Activated T-helper 1 cell treated with anti-CD3 and anti-CD28 coated beads, Interleukin-12 subunit alpha, Interleukin-12 subunit beta, Interleukin-2, Interleukin-4 antibody, amounts not matched to agents 30 ng/mL and 10 ng/mL and 1 ng/mL, durations not matched to agents 14 hours and 24 hours and 36 hours (primary cell): ENCODE measurements at regions not wholly inside any gene's neighbourhood (a gene's known extent, or its start where the extent isn't known, plus 50 kb on each side); places are given as distances from the start of the nearest gene placed in this dataset.
"Not testable (repeated sequence)": the region's sequence is repeated elsewhere in the genome, so short reads cannot be mapped to it uniquely, and the experiment has no call there.

Experiments used
- DNase-seq: peaks from one replicate; pipeline ENCODE4 v3.0.0; 2021; ENCODE audit warnings: low spot score
- H3K27ac Mint-ChIP-seq: one replicate; pipeline ENCODE4 v1.8.0; 2021; ENCODE audit warnings: mild to moderate bottlenecking, mixed read lengths
- H3K27me3 Mint-ChIP-seq: one replicate; pipeline ENCODE4 v1.8.0; 2022; ENCODE audit warnings: mild to moderate bottlenecking, moderate library complexity, mixed read lengths; ENCODE audit not compliant: insufficient read depth
- H3K36me3 Mint-ChIP-seq: one replicate; pipeline ENCODE4 v1.8.0; 2021; ENCODE audit warnings: low read depth, mixed read lengths
- H3K4me1 Mint-ChIP-seq: one replicate; pipeline ENCODE4 v1.8.0; 2021; ENCODE audit warnings: low read depth, mixed read lengths
- H3K4me3 Mint-ChIP-seq: one replicate; pipeline ENCODE4 v1.8.0; 2021; ENCODE audit warnings: mild to moderate bottlenecking, moderate library complexity, mixed read lengths
- H3K9me3 Mint-ChIP-seq: one replicate; pipeline ENCODE4 v1.8.0; 2021; ENCODE audit warnings: mixed read lengths
- intact Hi-C: fragments of 100-400 bp; cut with micrococcal nuclease; formaldehyde crosslinking; loops from one replicate; pipeline ENCODE4 v1.15.1; 2024

DNA sequence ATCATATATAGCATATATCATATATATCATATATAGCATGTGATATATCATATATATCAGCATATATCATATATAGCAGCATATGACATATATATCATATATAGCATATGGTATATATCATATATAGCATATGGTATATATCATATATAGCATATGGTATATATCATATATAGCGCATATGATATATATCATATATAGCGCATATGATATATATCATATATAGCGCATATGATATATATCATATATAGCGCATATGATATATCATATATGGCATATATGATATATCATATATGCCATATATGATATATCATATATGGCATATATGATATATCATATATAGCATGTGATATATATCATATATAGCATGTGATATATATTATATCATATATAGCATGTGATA is 680.4 kb upstream of the HS3ST1 start:
- intact Hi-C loops, DNase-seq, H3K27ac Mint-ChIP-seq, H3K4me3 Mint-ChIP-seq, H3K27me3 Mint-ChIP-seq, H3K4me1 Mint-ChIP-seq, H3K36me3 Mint-ChIP-seq: not testable (repeated sequence)
- peaks cover 24% of the 10 kb centered on the region for H3K9me3 Mint-ChIP-seq

DNA sequence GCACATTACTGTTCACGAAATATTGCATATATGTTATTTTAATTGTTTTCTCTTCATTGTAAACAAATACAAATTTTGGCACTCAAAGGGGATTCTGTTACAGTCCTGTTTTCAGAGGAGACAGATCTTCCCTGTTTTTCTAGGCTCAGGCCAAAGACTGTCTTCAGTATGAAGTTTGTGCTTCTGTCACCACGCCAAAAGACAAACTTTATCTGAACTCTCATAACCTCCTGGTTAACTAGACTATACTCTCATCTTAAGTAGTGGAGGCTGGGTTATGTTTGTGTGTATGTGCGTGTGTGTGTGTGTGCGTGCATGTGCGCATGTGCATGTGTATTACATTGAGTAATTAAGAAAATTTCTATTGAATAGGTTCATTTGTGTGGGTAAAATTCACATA is 676.8 kb upstream of the HS3ST1 start:
- no peak for DNase-seq
- no peaks in the 10 kb centered on the region for H3K4me1 Mint-ChIP-seq
- intact Hi-C loops, result no loop called here
- no peak overlapping the region for H3K4me3 Mint-ChIP-seq
- H3K27me3 Mint-ChIP-seq, result no peaks in the 10 kb centered on the region
- H3K36me3 Mint-ChIP-seq, result no peaks in the 10 kb centered on the region
- peaks cover 21% of the 10 kb centered on the region for H3K9me3 Mint-ChIP-seq
- no peak overlapping the region for H3K27ac Mint-ChIP-seq

DNA sequence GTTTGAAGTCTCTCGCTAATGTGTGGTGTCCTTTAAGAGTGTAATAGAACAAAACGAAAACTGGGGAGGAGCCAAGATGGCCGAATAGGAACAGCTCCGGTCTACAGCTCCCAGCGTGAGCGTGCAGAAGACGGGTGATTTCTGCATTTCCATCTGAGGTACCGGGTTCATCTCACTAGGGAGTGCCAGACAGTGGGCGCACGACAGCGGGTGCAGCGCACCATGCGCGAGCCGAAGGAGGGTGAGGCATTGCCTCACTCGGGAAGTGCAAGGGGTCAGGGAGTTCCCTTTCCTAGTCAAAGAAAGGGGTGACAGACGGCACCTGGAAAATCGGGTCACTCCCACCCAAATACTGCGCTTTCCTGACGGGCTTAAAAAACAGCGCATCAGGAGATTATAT is 661.2 kb upstream of the HS3ST1 start:
- H3K27ac Mint-ChIP-seq, H3K36me3 Mint-ChIP-seq, H3K4me3 Mint-ChIP-seq, H3K27me3 Mint-ChIP-seq, intact Hi-C loops, DNase-seq, H3K4me1 Mint-ChIP-seq: not testable (repeated sequence)
- H3K9me3 Mint-ChIP-seq, result peaks cover 24% of the 10 kb centered on the region

DNA sequence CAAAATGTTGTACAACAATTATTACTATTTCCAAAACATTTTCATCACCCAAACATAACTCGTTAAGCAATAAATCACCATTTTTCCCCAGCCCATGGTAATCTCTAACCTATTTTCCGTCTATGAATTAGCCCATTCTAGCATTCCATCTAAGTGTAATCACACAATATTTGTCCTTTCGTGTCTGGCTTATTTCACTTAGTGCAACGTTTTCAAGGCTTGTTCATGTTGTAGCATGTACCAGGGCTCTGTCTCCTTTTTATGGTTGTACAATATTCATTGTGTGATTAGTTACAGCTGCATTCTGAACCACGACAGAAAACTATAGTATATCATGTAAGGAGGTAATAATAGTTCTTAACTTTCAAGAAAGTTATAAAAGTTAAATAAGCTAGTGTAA is 656.0 kb upstream of the HS3ST1 start:
- no peak for DNase-seq
- H3K4me3 Mint-ChIP-seq, result no peak overlapping the region
- H3K27ac Mint-ChIP-seq, result no peak overlapping the region
- no peaks in the 10 kb centered on the region for H3K27me3 Mint-ChIP-seq
- H3K36me3 Mint-ChIP-seq, result no peaks in the 10 kb centered on the region
- H3K4me1 Mint-ChIP-seq, result no peaks in the 10 kb centered on the region
- intact Hi-C loops, result no loop called here
- H3K9me3 Mint-ChIP-seq, result peaks cover 8% of the 10 kb centered on the region

DNA sequence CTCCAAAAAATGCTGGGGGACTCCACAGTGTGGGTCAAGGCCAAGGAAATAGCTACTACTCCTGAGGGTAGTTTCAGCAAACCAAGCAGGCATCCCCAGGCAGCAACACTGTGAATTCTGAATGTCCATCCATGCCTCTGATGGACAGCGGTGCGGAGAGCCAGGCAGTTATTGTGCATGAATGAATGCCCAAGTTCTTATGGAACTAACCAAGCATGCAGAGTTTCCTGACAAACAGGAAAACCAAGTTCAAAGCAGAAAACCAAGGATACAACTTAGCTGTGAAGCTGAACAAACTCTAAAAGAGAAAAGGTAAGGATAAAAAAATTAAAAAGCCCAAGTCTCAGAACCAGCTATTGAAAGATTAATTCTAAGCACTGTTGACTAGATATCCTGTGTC is 642.6 kb upstream of the HS3ST1 start:
- H3K36me3 Mint-ChIP-seq, result no peaks in the 10 kb centered on the region
- H3K27ac Mint-ChIP-seq, result no peak overlapping the region
- no peaks in the 10 kb centered on the region for H3K27me3 Mint-ChIP-seq
- H3K9me3 Mint-ChIP-seq, result peaks cover 3% of the 10 kb centered on the region
- intact Hi-C loops, result no loop called here
- no peak overlapping the region for H3K4me3 Mint-ChIP-seq
- DNase-seq, result no peak
- H3K4me1 Mint-ChIP-seq, result no peaks in the 10 kb centered on the region

DNA sequence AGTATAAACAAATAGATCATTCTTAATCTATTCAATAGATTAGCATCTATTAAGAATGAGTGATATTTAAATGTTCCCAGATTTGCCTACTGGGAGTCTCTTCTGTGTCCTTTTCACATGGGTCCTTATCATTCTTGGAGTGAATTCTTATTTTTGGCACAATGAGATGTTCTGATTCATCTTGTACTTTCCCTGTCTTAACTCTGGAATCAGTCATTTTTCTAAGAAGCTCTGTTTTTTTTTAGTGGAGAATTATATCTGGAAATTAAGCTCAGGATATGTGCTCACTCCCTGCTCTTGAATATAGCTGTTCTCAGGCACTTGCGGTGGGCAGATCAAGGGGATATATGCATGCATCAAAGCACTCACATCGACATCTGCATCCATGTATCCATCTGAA is 625.3 kb upstream of the HS3ST1 start:
- Mint-ChIP-seq H3K4me3 (no peak overlapping the region), H3K27ac (no peak overlapping the region), H3K9me3 (peaks cover 19% of the 10 kb centered on the region), H3K27me3 (no peaks in the 10 kb centered on the region), H3K36me3 (no peaks in the 10 kb centered on the region), H3K4me1 (no peaks in the 10 kb centered on the region)
- no peak for DNase-seq
- intact Hi-C loops, result no loop called here

DNA sequence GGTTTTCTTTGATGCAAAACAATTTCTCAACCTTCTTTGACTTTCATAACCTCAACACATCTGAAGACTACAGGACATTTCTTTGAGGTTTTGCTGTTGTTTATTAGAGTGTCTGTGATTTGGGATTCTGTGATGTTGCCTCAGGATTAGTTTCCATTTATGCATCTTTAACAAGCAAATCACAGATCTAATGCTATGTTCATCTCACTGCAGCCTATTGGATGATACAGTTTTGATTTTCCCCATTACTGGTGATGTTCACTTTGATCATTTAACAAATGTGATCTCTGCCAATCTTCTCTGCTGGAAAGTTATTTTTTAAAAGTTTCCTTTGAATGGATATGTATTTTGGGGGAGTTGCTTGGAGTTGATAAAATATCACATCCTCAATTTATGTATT is 624.9 kb upstream of the HS3ST1 start:
- no peaks in the 10 kb centered on the region for H3K4me1 Mint-ChIP-seq
- DNase-seq, result no peak
- peaks cover 23% of the 10 kb centered on the region for H3K9me3 Mint-ChIP-seq
- intact Hi-C loops, result no loop called here
- no peaks in the 10 kb centered on the region for H3K27me3 Mint-ChIP-seq
- no peaks in the 10 kb centered on the region for H3K36me3 Mint-ChIP-seq
- no peak overlapping the region for H3K4me3 Mint-ChIP-seq
- no peak overlapping the region for H3K27ac Mint-ChIP-seq

DNA sequence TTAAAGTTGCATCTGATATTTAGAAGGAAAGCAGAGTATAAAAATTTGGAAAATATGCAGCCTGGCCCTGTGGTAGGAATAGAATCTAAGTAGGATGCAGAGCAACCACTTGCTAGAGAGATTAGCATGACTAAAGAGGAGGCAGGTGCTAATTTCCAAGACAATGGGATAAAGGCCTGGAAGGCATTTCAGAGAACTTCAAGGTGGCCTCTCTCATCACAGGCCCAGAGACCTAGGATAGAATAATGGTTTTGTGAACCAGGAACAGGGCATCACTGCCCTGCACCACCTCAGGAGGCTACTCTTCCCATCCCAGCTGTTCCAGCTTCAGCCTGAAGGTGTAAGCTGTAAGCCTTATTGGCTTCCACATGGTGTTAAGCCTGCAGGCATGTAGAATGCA is 621.7 kb upstream of the HS3ST1 start:
- intact Hi-C loops, result no loop called here
- Mint-ChIP-seq H3K4me1 (no peaks in the 10 kb centered on the region), H3K27me3 (no peaks in the 10 kb centered on the region), H3K27ac (no peak overlapping the region), H3K9me3 (peaks cover 17% of the 10 kb centered on the region), H3K36me3 (no peaks in the 10 kb centered on the region), H3K4me3 (no peak overlapping the region)
- no peak for DNase-seq

DNA sequence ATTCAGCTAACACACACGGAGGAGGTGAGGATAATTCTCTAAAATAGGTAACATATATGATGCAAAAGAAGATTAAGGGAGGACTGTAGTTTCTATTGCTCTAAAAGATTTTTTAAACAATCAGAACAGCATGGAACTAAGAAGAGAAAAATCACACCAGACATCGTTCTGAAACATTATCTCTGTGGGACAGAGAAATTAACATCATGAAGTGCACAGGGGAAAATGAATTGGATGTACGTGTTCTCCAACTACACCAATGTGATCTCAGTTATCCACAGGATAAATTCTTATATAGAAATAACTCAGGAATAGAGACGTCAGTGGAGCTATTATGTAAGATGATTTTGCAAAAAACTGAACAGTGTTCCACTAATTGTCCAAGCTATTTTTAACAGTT is 614.1 kb upstream of the HS3ST1 start:
- no peaks in the 10 kb centered on the region for H3K4me1 Mint-ChIP-seq
- no peak overlapping the region for H3K27ac Mint-ChIP-seq
- no peak for DNase-seq
- no peaks in the 10 kb centered on the region for H3K27me3 Mint-ChIP-seq
- intact Hi-C loops, result no loop called here
- H3K4me3 Mint-ChIP-seq, result no peak overlapping the region
- H3K9me3 Mint-ChIP-seq, result peaks cover 11% of the 10 kb centered on the region
- H3K36me3 Mint-ChIP-seq, result no peaks in the 10 kb centered on the region

DNA sequence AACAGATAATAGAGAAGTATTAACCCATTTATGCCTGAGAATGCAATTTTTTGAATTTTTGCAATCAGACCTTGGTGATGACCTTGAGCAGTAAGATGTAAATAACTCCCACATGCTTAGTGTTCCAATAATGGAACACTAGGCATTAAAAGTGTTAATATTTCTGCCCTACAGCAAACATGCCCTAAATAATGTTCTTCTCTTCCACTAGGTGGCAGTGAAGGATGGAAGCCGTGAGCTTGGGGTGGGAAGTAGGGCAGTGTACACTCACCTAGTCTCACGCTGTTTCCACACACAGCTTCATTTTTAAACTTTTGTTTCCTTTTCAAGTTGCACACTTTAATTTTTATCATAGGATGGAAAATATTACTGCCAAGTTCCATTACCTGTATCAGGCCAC is 613.1 kb upstream of the HS3ST1 start:
- intact Hi-C loops, result no loop called here
- H3K36me3 Mint-ChIP-seq, result no peaks in the 10 kb centered on the region
- H3K27ac Mint-ChIP-seq, result no peak overlapping the region
- no peak for DNase-seq
- no peaks in the 10 kb centered on the region for H3K27me3 Mint-ChIP-seq
- peaks cover 11% of the 10 kb centered on the region for H3K9me3 Mint-ChIP-seq
- H3K4me1 Mint-ChIP-seq, result no peaks in the 10 kb centered on the region
- H3K4me3 Mint-ChIP-seq, result no peak overlapping the region

DNA sequence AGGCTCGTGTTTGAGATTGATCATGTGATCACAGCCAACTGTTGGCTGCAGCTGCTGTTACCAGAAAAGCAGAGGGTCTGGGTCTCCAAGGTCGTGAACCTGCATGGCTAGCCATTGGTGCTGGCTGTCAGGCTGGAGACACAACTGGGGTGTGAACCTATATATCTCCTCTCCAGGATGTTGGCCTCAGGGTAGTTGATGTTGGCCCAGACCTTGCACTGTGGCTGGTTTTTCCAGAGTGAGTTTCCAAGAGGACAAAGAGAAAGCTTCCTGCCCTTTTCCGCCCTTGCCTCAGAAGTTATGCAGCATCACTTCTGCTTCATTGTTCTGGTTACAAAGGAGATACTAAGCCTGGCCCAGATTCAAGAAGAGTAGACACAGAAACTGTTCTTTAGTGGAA is 607.8 kb upstream of the HS3ST1 start:
- no peak overlapping the region for H3K27ac Mint-ChIP-seq
- intact Hi-C loops, result no loop called here
- H3K27me3 Mint-ChIP-seq, result no peaks in the 10 kb centered on the region
- no peak for DNase-seq
- H3K4me3 Mint-ChIP-seq, result no peak overlapping the region
- peaks cover 11% of the 10 kb centered on the region for H3K9me3 Mint-ChIP-seq
- no peaks in the 10 kb centered on the region for H3K4me1 Mint-ChIP-seq
- no peaks in the 10 kb centered on the region for H3K36me3 Mint-ChIP-seq

DNA sequence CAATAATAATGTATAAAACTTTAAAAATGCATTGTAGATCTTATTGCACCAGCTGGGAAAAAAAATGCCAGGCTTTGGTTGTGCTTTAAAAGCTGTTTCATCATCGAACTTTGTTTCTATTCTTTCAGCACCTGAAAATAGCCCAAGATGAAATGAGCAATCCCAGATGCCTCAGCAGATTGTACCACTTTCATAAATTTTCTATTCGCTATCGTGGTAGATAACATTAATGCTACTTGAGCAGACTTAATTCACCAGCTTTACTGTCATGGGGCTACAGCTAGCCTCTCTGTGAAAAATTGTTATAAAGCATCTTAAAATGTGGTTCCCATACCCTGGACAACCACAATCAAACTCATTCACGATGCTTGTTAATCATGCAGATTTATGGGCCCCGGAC is 599.6 kb upstream of the HS3ST1 start:
- H3K27ac Mint-ChIP-seq, result no peak overlapping the region
- no peaks in the 10 kb centered on the region for H3K27me3 Mint-ChIP-seq
- no peaks in the 10 kb centered on the region for H3K4me1 Mint-ChIP-seq
- DNase-seq, result no peak
- H3K36me3 Mint-ChIP-seq, result no peaks in the 10 kb centered on the region
- intact Hi-C loops, result no loop called here
- H3K4me3 Mint-ChIP-seq, result no peak overlapping the region
- peaks cover 7% of the 10 kb centered on the region for H3K9me3 Mint-ChIP-seq

DNA sequence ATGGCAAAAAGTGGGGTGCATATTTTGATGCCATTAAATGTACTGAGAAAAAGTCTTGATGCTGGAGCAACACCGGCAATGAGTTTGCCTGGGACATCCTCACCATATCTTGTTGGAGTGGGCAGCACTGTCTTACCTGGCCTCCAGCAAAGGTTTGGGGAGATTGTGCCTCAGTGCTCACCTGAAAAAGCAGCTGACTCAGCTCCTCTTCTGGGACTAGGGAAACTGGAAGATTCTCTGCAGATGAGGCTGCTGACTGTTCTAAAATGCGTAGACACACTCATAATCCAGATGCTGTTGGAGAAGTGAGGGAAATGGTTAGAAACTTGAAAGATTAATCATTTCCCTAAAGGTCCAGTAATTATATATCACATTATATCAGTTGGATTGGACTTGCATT is 593.7 kb upstream of the HS3ST1 start:
- intact Hi-C loops, result no loop called here
- DNase-seq, result no peak
- no peaks in the 10 kb centered on the region for H3K4me1 Mint-ChIP-seq
- H3K27ac Mint-ChIP-seq, result no peak overlapping the region
- H3K36me3 Mint-ChIP-seq, result no peaks in the 10 kb centered on the region
- H3K27me3 Mint-ChIP-seq, result no peaks in the 10 kb centered on the region
- no peak overlapping the region for H3K4me3 Mint-ChIP-seq
- peaks cover 11% of the 10 kb centered on the region for H3K9me3 Mint-ChIP-seq

DNA sequence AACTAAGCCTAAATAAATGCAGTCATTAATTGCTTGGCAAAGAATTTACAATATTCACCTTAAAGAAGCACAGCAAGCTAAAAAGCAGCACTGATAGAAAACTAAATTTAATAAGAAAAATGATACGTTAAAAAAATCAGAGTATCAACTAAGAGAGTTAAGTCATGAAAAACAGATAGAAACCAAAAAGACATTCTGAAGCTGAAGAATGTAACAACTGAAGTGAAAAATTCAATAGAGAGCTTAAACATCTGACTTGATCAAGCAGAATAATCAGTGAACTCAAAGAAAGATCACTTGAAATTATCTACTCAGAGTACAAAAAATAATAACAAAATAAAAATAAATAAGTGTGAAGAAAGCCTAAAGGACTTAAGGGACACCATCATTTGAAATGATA is 588.0 kb upstream of the HS3ST1 start:
- Mint-ChIP-seq H3K27ac (no peak overlapping the region), H3K9me3 (peaks cover 21% of the 10 kb centered on the region), H3K4me1 (no peaks in the 10 kb centered on the region), H3K36me3 (no peaks in the 10 kb centered on the region), H3K27me3 (no peaks in the 10 kb centered on the region), H3K4me3 (no peak overlapping the region)
- no peak for DNase-seq
- intact Hi-C loops, result no loop called here
